AG09319 (cell line): ENCODE measurements at regions not wholly inside any gene's neighbourhood (a gene's known extent, or its start where the extent isn't known, plus 50 kb on each side); places are given as distances from the start of the nearest gene placed in this dataset.

Experiments used
- DNase-seq: peaks from one replicate; pipeline ENCODE4 v3.0.0-alpha.2; 2010; ENCODE audit warnings: low read depth; ENCODE audit errors: extremely low read depth
- CTCF ChIP-seq: IDR thresholded peaks from 2 replicates; pipeline ENCODE4 v1.5.1; 2011; ENCODE audit warnings: low read depth, mild to moderate bottlenecking, inconsistent platforms, low read length, moderate library complexity

GRCh38 chr18:41155910-41156851 lies 798.9 kb upstream of the PIK3C3 start:
- DNase-seq, result no peak
- no peak for TF ChIP-seq CTCF

GRCh38 chr18:41155025-41155424 lies 800.0 kb upstream of the PIK3C3 start:
- DNase-seq, result no peak
- no peak for TF ChIP-seq CTCF

- DNase-seq, result no peak
- TF ChIP-seq CTCF, result no peak
Measured at GRCh38 chr18:41153871-41154270, 801.2 kb upstream of the PIK3C3 start.

GRCh38 chr18:41150316-41150715 lies 804.7 kb upstream of the PIK3C3 start:
- no peak for TF ChIP-seq CTCF
- DNase-seq, result no peak

- no peak for TF ChIP-seq CTCF
- DNase-seq, result no peak
Measured at GRCh38 chr18:41146301-41146700, 808.7 kb upstream of the PIK3C3 start.

- no peak for DNase-seq
Measured at GRCh38 chr18:41145516-41145915, 809.5 kb upstream of the PIK3C3 start.

More at GRCh38 chr18:41145516-41145915, 809.5 kb upstream of the PIK3C3 start:
- TF ChIP-seq CTCF, result no peak
